H9 (cell line): ENCODE measurements at regions not wholly inside any gene's neighbourhood (a gene's known extent, or its start where the extent isn't known, plus 50 kb on each side); places are given as distances from the start of the nearest gene placed in this dataset.

ENCODE experiments used
- DNase-seq: peaks from one replicate; pipeline ENCODE4 v3.0.0-alpha.2; 2017
- H2AFZ ChIP-seq: one replicate; pipeline ENCODE4 v1.6.1; 2013; ENCODE audit warnings: mild to moderate bottlenecking, low read length, control low read depth, moderate library complexity
- H2AK5ac ChIP-seq: 2 replicates; pipeline ENCODE4 v1.6.1; 2013; ENCODE audit warnings: low read length, control low read depth, mixed read lengths; ENCODE audit not compliant: insufficient read length
- H2BK120ac ChIP-seq: one replicate; pipeline ENCODE4 v1.6.1; 2013; ENCODE audit warnings: low read depth, mild to moderate bottlenecking, low read length, control low read depth, inconsistent platforms; ENCODE audit not compliant: poor library complexity, severe bottlenecking
- H2BK12ac ChIP-seq: 2 replicates; pipeline ENCODE4 v1.6.1; 2013; ENCODE audit warnings: low read length, control low read depth, mixed read lengths, low read depth; ENCODE audit not compliant: insufficient read length
- H2BK15ac ChIP-seq: 2 replicates; pipeline ENCODE4 v1.6.1; 2013; ENCODE audit warnings: low read depth, low read length, control low read depth
- H2BK20ac ChIP-seq: one replicate; pipeline ENCODE4 v1.6.1; 2013; ENCODE audit warnings: low read depth, mild to moderate bottlenecking, low read length, control low read depth, inconsistent platforms; ENCODE audit not compliant: poor library complexity, severe bottlenecking
- H2BK5ac ChIP-seq: 2 replicates; pipeline ENCODE4 v1.6.1; 2013; ENCODE audit warnings: low read length, control low read depth, mixed read lengths; ENCODE audit not compliant: insufficient read length
- H3K14ac ChIP-seq: 2 replicates; pipeline ENCODE4 v1.6.1; 2013; ENCODE audit warnings: low read length, control low read depth; ENCODE audit not compliant: insufficient read depth
- H3K18ac ChIP-seq: 2 replicates; pipeline ENCODE4 v1.6.1; 2013; ENCODE audit warnings: low read depth, mild to moderate bottlenecking, mixed read lengths, low read length, control low read depth; ENCODE audit not compliant: insufficient read length
- H3K23ac ChIP-seq: 2 replicates; pipeline ENCODE4 v1.6.1; 2013; ENCODE audit warnings: low read length, control low read depth, mixed read lengths, low read depth; ENCODE audit not compliant: insufficient read length
- H3K23me2 ChIP-seq: 2 replicates; pipeline ENCODE4 v1.6.1; 2013; ENCODE audit warnings: low read depth, mild to moderate bottlenecking, mixed read lengths, low read length, control low read depth; ENCODE audit not compliant: insufficient read length, poor library complexity, severe bottlenecking
- H3K27ac ChIP-seq: 2 replicates; pipeline ENCODE4 v1.5.1; 2013; ENCODE audit warnings: low read length, control low read depth, mixed read lengths, low read depth; ENCODE audit not compliant: insufficient read length
- H3K27me3 ChIP-seq: 2 replicates; pipeline ENCODE4 v1.6.1; 2013; ENCODE audit warnings: low read length, control low read depth, inconsistent platforms; ENCODE audit not compliant: insufficient read depth
- H3K4ac ChIP-seq: 2 replicates; pipeline ENCODE4 v1.6.1; 2013; ENCODE audit warnings: low read depth, mild to moderate bottlenecking, control low read depth, inconsistent platforms, low read length, moderate library complexity
- H3K4me1 ChIP-seq: 2 replicates; pipeline ENCODE4 v1.6.1; 2013; ENCODE audit warnings: low read length, control low read depth, inconsistent platforms; ENCODE audit not compliant: insufficient read depth
- H3K4me2 ChIP-seq: 2 replicates; pipeline ENCODE4 v1.6.1; 2013; ENCODE audit warnings: low read length, control low read depth, mixed read lengths; ENCODE audit not compliant: insufficient read length, insufficient read depth
- H3K56ac ChIP-seq: 2 replicates; pipeline ENCODE4 v1.6.1; 2013; ENCODE audit warnings: low read depth, mild to moderate bottlenecking, mixed read lengths, low read length, control low read depth; ENCODE audit not compliant: insufficient read length
- H3K79me1 ChIP-seq: 2 replicates; pipeline ENCODE4 v1.6.1; 2013; ENCODE audit warnings: low read depth, mild to moderate bottlenecking, moderate library complexity, low read length, control low read depth, inconsistent platforms; ENCODE audit not compliant: insufficient read depth, poor library complexity, severe bottlenecking
- H3K79me2 ChIP-seq: 2 replicates; pipeline ENCODE4 v1.6.1; 2013; ENCODE audit warnings: low read length, control low read depth, inconsistent platforms; ENCODE audit not compliant: insufficient read depth
- H3K9ac ChIP-seq: 2 replicates; pipeline ENCODE4 v1.6.1; 2013; ENCODE audit warnings: low read length, control low read depth, mixed read lengths; ENCODE audit not compliant: insufficient read length; ENCODE audit errors: extremely low read depth
- H3K9me3 ChIP-seq: one replicate; pipeline ENCODE4 v1.6.1; 2013; ENCODE audit warnings: low read depth, low read length, inconsistent platforms; ENCODE audit not compliant: control insufficient read depth
- H3T11ph ChIP-seq: one replicate; pipeline ENCODE4 v1.6.1; 2013; ENCODE audit warnings: mild to moderate bottlenecking, low read length, control low read depth, inconsistent platforms
- H4K20me1 ChIP-seq: one replicate; pipeline ENCODE4 v1.6.1; 2013; ENCODE audit not compliant: control insufficient read depth, insufficient read length, insufficient read depth
- H4K5ac ChIP-seq: 2 replicates; pipeline ENCODE4 v1.6.1; 2013; ENCODE audit warnings: low read depth, mild to moderate bottlenecking, mixed read lengths, low read length, control low read depth; ENCODE audit not compliant: insufficient read length
- H4K8ac ChIP-seq: replicated peaks from 2 replicates; pipeline ENCODE4 v1.6.1; 2013; ENCODE audit warnings: low read length, control low read depth, mixed read lengths, low read depth; ENCODE audit not compliant: insufficient read length
- H4K91ac ChIP-seq: 2 replicates; pipeline ENCODE4 v1.6.1; 2013; ENCODE audit warnings: low read depth, mild to moderate bottlenecking, moderate library complexity, mixed read lengths, low read length, control low read depth; ENCODE audit not compliant: insufficient read length
- H3K27ac Mint-ChIP-seq, 3 experiments: 2 replicates in 2 of 3; 3 replicates in 1 of 3; pipeline ENCODE4 v1.8.0; 2020 to 2021; ENCODE audit warnings: mixed read lengths in 3 of 3, mild to moderate bottlenecking in 1 of 3, moderate library complexity in 1 of 3
- H3K27me3 Mint-ChIP-seq: 2 replicates; pipeline ENCODE4 v1.8.0; 2021; ENCODE audit warnings: low read depth, mild to moderate bottlenecking, moderate library complexity, mixed read lengths
- H3K36me3 Mint-ChIP-seq, 3 experiments: 2 replicates in 2 of 3; 3 replicates in 1 of 3; pipeline ENCODE4 v1.8.0; 2020 to 2021; ENCODE audit warnings: low read depth in 3 of 3, mixed read lengths in 3 of 3; ENCODE audit not compliant: insufficient read depth in 1 of 3
- H3K4me1 Mint-ChIP-seq, 2 experiments: 2 replicates each; pipeline ENCODE4 v1.8.0; 2020; ENCODE audit warnings: mixed read lengths in 2 of 2
- H3K4me3 Mint-ChIP-seq, 2 experiments: 2 replicates in 1 of 2; 3 replicates in 1 of 2; pipeline ENCODE4 v1.8.0; 2020 to 2021; ENCODE audit warnings: mild to moderate bottlenecking in 2 of 2, mixed read lengths in 2 of 2, moderate library complexity in 1 of 2
- H3K9me3 Mint-ChIP-seq, 2 experiments: 2 replicates in 1 of 2; 3 replicates in 1 of 2; pipeline ENCODE4 v1.8.0; 2020; ENCODE audit warnings: mild to moderate bottlenecking in 2 of 2, mixed read lengths in 2 of 2, moderate library complexity in 1 of 2
- CTCF ChIP-seq: fragments of 200-600 bp; sonication (generic); conservative IDR thresholded peaks from 3 replicates; pipeline ENCODE4 v1.8.0; 2021; ENCODE audit warnings: antibody characterized with exemption, mild to moderate bottlenecking
- WGBS: extraction: QIAGEN DNeasy Blood & Tissue Kit; methylation state at CpG from one replicate; pipeline ENCODE4 v1.1.7; 2013; ENCODE audit warnings: missing lambda C conversion rate, low lambda C conversion rate, mixed read lengths; ENCODE audit not compliant: insufficient read length; ENCODE audit errors: extremely low coverage; 5-methylcytosine and 5-hydroxymethylcytosine counted together

- Histone ChIP-seq H4K91ac (no peak overlapping the region), H3K18ac (no peak overlapping the region), H4K5ac (no peak overlapping the region), H4K20me1 (no peaks in the 10 kb centered on the region), H2BK120ac (no peak overlapping the region), H2BK5ac (no peak overlapping the region), H3K4ac (no peak overlapping the region), H3K56ac (no peak overlapping the region), H2BK15ac (no peak overlapping the region), H2AK5ac (no peak overlapping the region), H3K79me1 (no peaks in the 10 kb centered on the region), H3K14ac (no peak overlapping the region), H3K27ac (no peak overlapping the region), H3K4me1 (no peaks in the 10 kb centered on the region), H4K8ac (no peak overlapping the region), H2BK12ac (no peak overlapping the region), H3K23ac (no peak overlapping the region), H3T11ph (no peak overlapping the region), H3K27me3 (no peaks in the 10 kb centered on the region), H3K9me3 (no peaks in the 10 kb centered on the region), H3K23me2 (no peaks in the 10 kb centered on the region), H3K9ac (no peak overlapping the region), H2AFZ (no peak overlapping the region), H3K79me2 (no peaks in the 10 kb centered on the region), H3K4me2 (no peak overlapping the region), H2BK20ac (no peak overlapping the region)
- peaks cover 0 to 6% of the 10 kb centered on the region in 2 experiments; a peak in 4 of 5 replicates for H3K9me3 Mint-ChIP-seq
- no peak for DNase-seq
- no peaks in the 10 kb centered on the region; a peak in 1 of 7 replicates for H3K36me3 Mint-ChIP-seq
- TF ChIP-seq CTCF: no peak
- no peak overlapping the region for H3K27ac Mint-ChIP-seq
- no peak overlapping the region for H3K4me3 Mint-ChIP-seq
- H3K4me1 Mint-ChIP-seq: peaks cover 3 to 4% of the 10 kb centered on the region in 2 experiments; a peak in 2 of 4 replicates
- no CpG with 5 or more reads among the region's 3 CpGs for WGBS
- no peaks in the 10 kb centered on the region for H3K27me3 Mint-ChIP-seq
These were observed 56.9 kb upstream of the MEF2A start for GRCh38 chr15:99508852-99509251.
